ENCODE measurements at regions not wholly inside any gene's neighbourhood (a gene's known extent, or its start where the extent isn't known, plus 50 kb on each side); places are given as distances from the start of the nearest gene placed in this dataset. TPM values are rescaled to one million over a fixed set of nuclear protein-coding genes. Genes with fewer than 3 reads are reported as not detected.

DNA sequence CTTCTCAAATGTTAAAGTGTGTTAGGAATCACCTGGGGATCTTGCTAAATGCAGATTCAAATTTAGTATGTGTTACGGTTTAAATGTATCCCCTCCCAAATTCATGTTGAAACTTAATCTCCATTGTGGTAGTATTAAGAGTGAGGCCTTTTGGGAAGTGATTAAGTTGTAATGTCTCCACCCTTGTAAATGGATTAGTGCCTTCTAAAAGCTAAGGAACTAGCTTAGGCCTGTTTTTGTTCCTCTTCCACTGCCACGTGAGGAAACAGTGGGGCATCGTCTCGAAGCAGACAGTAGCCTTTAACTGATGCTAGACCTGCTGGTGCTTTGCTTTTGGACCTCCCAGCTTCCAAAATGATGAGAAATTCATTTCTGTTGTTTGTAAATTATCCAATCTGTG is 52.3 kb upstream of the SEMA3D start:
- TF ChIP-seq, protein P1, sequence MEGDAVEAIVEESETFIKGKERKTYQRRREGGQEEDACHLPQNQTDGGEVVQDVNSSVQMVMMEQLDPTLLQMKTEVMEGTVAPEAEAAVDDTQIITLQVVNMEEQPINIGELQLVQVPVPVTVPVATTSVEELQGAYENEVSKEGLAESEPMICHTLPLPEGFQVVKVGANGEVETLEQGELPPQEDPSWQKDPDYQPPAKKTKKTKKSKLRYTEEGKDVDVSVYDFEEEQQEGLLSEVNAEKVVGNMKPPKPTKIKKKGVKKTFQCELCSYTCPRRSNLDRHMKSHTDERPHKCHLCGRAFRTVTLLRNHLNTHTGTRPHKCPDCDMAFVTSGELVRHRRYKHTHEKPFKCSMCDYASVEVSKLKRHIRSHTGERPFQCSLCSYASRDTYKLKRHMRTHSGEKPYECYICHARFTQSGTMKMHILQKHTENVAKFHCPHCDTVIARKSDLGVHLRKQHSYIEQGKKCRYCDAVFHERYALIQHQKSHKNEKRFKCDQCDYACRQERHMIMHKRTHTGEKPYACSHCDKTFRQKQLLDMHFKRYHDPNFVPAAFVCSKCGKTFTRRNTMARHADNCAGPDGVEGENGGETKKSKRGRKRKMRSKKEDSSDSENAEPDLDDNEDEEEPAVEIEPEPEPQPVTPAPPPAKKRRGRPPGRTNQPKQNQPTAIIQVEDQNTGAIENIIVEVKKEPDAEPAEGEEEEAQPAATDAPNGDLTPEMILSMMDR (IDR thresholded peaks at IDR 0.05; ENCODE audit: insufficient read depth, low read depth, low read length), result no peak
- no peak for DNase-seq (ENCODE audit: low read depth)
- H3K4me3 ChIP-seq (ENCODE audit: low read depth, low read length), result no peak overlapping the region

DNA sequence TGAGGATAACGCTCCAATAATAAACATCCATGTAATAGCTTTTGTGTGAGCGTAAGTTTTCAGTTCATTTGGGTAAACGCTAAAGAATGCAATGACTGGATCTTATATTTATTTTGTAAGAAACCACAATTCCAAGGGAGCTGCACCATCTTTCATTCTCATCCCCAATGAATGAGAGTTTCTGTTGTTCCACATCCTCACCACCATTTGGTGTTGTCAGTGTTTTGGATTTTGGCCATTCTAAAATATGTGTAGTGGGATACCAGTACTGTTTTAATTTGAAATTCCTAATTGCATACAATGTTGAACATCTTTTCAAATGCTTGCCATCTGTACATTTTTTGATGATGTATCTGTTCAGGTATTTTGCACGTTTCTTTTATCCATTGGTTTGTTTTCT is 50.9 kb upstream of the SEMA3D start:
- TF ChIP-seq, protein P1 (IDR thresholded peaks at IDR 0.05; ENCODE audit: insufficient read depth, low read depth, low read length), result no peak
- DNase-seq (ENCODE audit: low read depth), result no peak
- no peak overlapping the region for H3K4me3 ChIP-seq (ENCODE audit: low read depth, low read length)

Small RNA genes lying in the stretch of these regions (small RNA-seq; reads per million reads assigned to genes)
- not detected for gene DYNLL1P7

Data from fibroblast of villous mesenchyme (primary cell).